Fibroblast of pulmonary artery (primary cell): ENCODE measurements at regions not wholly inside any gene's neighbourhood (a gene's known extent, or its start where the extent isn't known, plus 50 kb on each side); places are given as distances from the start of the nearest gene placed in this dataset.
A peak's percentile ranks its signal among the peaks of the same experiment; 100 is the strongest.

Source experiments
- DNase-seq: peaks from one replicate; pipeline ENCODE4 v3.0.0-alpha.2; 2010; ENCODE audit warnings: low read depth
- H3K4me3 ChIP-seq: replicated peaks from 2 replicates; pipeline ENCODE4 v1.5.1; 2011; ENCODE audit warnings: low read depth, mild to moderate bottlenecking, control low read depth, low read length, moderate library complexity
- TF ChIP-seq, protein P1 (sequence below): IDR thresholded peaks from 2 replicates; pipeline ENCODE4 v1.5.1; 2011; ENCODE audit warnings: mild to moderate bottlenecking, control low read depth, low read length, inconsistent platforms; ENCODE audit errors: missing control alignments

- H3K4me3 ChIP-seq, result no peak overlapping the region
- TF ChIP-seq, protein P1, sequence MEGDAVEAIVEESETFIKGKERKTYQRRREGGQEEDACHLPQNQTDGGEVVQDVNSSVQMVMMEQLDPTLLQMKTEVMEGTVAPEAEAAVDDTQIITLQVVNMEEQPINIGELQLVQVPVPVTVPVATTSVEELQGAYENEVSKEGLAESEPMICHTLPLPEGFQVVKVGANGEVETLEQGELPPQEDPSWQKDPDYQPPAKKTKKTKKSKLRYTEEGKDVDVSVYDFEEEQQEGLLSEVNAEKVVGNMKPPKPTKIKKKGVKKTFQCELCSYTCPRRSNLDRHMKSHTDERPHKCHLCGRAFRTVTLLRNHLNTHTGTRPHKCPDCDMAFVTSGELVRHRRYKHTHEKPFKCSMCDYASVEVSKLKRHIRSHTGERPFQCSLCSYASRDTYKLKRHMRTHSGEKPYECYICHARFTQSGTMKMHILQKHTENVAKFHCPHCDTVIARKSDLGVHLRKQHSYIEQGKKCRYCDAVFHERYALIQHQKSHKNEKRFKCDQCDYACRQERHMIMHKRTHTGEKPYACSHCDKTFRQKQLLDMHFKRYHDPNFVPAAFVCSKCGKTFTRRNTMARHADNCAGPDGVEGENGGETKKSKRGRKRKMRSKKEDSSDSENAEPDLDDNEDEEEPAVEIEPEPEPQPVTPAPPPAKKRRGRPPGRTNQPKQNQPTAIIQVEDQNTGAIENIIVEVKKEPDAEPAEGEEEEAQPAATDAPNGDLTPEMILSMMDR, result no peak
- no peak for DNase-seq
These were observed 162.6 kb upstream of the MAGI2 start for GRCh38 chr7:79615871-79616640.

GRCh38 chr7:79615466-79615865, 162.0 kb upstream of the MAGI2 start:
- peak; percentile 48 for DNase-seq
- TF ChIP-seq, protein P1, result no peak
- no peak overlapping the region for H3K4me3 ChIP-seq

GRCh38 chr7:79612903-79613302, 159.4 kb upstream of the MAGI2 start:
- no peak for DNase-seq
- TF ChIP-seq, protein P1, result no peak

DNA sequence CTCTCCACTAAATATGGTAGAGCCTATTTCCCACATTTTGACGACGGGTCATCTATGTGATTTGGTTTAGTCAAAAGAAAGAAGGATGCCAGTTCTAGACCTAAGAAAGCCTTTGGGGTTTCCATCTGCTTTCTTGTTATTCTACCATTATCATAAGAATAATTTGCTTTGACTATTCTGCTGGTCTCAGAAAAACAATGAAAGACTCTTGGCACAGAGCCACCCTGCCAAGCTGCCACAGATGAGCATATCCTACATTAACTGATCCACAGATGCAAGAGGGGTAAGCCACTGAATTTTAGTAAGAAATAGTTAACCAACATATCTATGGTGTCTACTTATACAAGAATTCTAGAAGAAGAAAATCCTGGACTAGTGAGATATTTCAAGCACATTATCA, 158.6 kb upstream of the MAGI2 start:
- DNase-seq, result no peak
- H3K4me3 ChIP-seq, result no peak overlapping the region
- TF ChIP-seq, protein P1, result no peak

More at GRCh38 chr7:79612903-79613302, 159.4 kb upstream of the MAGI2 start:
- H3K4me3 ChIP-seq, result no peak overlapping the region

DNA sequence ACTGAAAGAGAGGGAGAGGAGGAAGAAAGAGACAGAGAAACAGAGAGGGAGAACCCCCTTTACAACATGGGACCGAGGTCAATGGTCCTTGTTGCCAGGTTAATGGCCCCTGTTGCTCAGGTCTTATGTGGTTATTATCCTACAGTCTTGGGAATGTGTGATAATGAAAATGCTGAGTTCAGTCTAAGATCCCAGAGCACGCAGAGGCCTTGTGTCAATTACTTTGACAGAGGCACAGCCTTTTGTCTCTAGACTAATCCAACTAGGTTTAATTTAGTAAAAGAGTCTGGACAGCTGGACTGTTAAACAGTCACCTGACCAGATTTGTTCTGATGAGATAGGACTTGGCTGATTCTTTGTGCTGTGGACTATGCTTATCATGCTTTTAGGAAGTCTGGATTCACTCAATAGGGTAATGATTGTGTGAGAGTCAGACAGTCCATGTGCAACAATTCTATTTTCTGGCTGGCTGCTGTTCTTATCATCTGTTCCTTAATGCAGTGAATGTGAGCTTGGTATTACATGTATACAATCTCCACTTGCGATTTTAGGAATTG, 157.4 kb upstream of the MAGI2 start:
- H3K4me3 ChIP-seq, result no peak overlapping the region
- DNase-seq, result peak; percentile 74
- TF ChIP-seq, protein P1, result no peak

DNA sequence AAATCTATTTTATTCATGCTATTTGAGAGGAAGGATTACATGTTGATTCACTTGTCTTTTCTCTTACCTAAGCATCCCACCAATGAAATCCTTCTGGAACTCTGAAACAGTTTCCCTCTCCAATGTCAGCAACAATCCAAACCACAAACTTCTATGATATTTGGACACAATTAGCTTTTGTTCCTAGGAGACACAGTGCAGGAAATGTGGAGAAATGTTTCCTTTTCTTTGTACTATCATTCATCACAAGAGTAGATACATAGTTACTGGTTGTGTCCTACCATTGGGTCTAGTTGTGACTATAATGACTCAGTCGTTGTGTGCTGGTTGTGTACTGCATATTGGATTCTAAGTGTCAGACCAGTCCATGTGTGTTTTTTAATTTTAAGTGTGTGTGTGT, 156.8 kb upstream of the MAGI2 start:
- DNase-seq, result peak; percentile 84
- no peak overlapping the region for H3K4me3 ChIP-seq
- TF ChIP-seq, protein P1, result no peak
